ENCODE measurements at regions not wholly inside any gene's neighbourhood (a gene's known extent, or its start where the extent isn't known, plus 50 kb on each side); places are given as distances from the start of the nearest gene placed in this dataset.

DNA sequence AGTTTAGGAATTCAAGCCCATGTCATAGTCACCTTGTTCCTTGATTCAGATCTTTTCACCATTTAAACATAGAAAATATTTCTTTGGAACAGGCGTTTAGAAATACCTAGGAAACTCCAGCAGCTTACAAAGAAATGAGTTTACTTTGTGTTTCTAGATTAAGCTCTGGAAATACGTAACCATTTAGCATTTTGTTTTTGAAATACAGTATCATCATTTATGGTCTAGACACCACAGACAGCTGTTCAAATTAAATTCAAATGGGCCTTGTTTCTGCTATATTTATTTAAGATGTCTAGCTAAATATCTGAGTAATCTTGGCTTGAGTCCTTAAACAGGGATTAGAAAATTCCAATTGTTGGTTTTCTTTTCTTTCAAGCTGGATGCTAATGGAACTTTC, 228.5 kb downstream of the NDFIP2 start:
- Histone ChIP-seq H3F3A (replicated peaks; ENCODE audit: low read depth) (no peaks in the 10 kb centered on the region), H3K79me2 (replicated peaks; ENCODE audit: insufficient read depth) (no peaks in the 10 kb centered on the region), H3K4me2 (no peak overlapping the region), H2AFZ (no peak overlapping the region), H3K4me1 (ENCODE audit: insufficient read depth) (no peaks in the 10 kb centered on the region), H3K9me2 (ENCODE audit: insufficient read depth) (no peaks in the 10 kb centered on the region), H3K36me3 (ENCODE audit: insufficient read depth) (no peaks in the 10 kb centered on the region), H3K27ac (ENCODE audit: low read depth) (no peak overlapping the region), H3K4me3 (no peak overlapping the region), H4K20me1 (replicated peaks; ENCODE audit: insufficient read depth) (no peaks in the 10 kb centered on the region), H3K27me3 (ENCODE audit: insufficient read depth) (no peaks in the 10 kb centered on the region)
- no peak for DNase-seq (ENCODE audit: low spot score)
- Mint-ChIP-seq H3K4me1 (no peaks in the 10 kb centered on the region), H3K27ac (no peak overlapping the region), H3K9me3 (no peaks in the 10 kb centered on the region), H3K36me3 (ENCODE audit: low read depth) (no peaks in the 10 kb centered on the region), H3K27me3 (ENCODE audit: insufficient read depth, low read depth, poor library complexity) (no peaks in the 10 kb centered on the region), H3K4me3 (no peak overlapping the region)
- TF ChIP-seq EZH2phosphoT487 (IDR thresholded peaks at IDR 0.05; ENCODE audit: unreplicated experiment): no peak
- TF ChIP-seq ZNF114 (CRISPR knock-in tag; IDR thresholded peaks at IDR 0.05): no peak
- TF ChIP-seq, protein P1, sequence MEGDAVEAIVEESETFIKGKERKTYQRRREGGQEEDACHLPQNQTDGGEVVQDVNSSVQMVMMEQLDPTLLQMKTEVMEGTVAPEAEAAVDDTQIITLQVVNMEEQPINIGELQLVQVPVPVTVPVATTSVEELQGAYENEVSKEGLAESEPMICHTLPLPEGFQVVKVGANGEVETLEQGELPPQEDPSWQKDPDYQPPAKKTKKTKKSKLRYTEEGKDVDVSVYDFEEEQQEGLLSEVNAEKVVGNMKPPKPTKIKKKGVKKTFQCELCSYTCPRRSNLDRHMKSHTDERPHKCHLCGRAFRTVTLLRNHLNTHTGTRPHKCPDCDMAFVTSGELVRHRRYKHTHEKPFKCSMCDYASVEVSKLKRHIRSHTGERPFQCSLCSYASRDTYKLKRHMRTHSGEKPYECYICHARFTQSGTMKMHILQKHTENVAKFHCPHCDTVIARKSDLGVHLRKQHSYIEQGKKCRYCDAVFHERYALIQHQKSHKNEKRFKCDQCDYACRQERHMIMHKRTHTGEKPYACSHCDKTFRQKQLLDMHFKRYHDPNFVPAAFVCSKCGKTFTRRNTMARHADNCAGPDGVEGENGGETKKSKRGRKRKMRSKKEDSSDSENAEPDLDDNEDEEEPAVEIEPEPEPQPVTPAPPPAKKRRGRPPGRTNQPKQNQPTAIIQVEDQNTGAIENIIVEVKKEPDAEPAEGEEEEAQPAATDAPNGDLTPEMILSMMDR (conservative IDR thresholded peaks at IDR 0.05; ENCODE audit: low read depth in 2 of 2): no peak
- TF ChIP-seq, protein P2, sequence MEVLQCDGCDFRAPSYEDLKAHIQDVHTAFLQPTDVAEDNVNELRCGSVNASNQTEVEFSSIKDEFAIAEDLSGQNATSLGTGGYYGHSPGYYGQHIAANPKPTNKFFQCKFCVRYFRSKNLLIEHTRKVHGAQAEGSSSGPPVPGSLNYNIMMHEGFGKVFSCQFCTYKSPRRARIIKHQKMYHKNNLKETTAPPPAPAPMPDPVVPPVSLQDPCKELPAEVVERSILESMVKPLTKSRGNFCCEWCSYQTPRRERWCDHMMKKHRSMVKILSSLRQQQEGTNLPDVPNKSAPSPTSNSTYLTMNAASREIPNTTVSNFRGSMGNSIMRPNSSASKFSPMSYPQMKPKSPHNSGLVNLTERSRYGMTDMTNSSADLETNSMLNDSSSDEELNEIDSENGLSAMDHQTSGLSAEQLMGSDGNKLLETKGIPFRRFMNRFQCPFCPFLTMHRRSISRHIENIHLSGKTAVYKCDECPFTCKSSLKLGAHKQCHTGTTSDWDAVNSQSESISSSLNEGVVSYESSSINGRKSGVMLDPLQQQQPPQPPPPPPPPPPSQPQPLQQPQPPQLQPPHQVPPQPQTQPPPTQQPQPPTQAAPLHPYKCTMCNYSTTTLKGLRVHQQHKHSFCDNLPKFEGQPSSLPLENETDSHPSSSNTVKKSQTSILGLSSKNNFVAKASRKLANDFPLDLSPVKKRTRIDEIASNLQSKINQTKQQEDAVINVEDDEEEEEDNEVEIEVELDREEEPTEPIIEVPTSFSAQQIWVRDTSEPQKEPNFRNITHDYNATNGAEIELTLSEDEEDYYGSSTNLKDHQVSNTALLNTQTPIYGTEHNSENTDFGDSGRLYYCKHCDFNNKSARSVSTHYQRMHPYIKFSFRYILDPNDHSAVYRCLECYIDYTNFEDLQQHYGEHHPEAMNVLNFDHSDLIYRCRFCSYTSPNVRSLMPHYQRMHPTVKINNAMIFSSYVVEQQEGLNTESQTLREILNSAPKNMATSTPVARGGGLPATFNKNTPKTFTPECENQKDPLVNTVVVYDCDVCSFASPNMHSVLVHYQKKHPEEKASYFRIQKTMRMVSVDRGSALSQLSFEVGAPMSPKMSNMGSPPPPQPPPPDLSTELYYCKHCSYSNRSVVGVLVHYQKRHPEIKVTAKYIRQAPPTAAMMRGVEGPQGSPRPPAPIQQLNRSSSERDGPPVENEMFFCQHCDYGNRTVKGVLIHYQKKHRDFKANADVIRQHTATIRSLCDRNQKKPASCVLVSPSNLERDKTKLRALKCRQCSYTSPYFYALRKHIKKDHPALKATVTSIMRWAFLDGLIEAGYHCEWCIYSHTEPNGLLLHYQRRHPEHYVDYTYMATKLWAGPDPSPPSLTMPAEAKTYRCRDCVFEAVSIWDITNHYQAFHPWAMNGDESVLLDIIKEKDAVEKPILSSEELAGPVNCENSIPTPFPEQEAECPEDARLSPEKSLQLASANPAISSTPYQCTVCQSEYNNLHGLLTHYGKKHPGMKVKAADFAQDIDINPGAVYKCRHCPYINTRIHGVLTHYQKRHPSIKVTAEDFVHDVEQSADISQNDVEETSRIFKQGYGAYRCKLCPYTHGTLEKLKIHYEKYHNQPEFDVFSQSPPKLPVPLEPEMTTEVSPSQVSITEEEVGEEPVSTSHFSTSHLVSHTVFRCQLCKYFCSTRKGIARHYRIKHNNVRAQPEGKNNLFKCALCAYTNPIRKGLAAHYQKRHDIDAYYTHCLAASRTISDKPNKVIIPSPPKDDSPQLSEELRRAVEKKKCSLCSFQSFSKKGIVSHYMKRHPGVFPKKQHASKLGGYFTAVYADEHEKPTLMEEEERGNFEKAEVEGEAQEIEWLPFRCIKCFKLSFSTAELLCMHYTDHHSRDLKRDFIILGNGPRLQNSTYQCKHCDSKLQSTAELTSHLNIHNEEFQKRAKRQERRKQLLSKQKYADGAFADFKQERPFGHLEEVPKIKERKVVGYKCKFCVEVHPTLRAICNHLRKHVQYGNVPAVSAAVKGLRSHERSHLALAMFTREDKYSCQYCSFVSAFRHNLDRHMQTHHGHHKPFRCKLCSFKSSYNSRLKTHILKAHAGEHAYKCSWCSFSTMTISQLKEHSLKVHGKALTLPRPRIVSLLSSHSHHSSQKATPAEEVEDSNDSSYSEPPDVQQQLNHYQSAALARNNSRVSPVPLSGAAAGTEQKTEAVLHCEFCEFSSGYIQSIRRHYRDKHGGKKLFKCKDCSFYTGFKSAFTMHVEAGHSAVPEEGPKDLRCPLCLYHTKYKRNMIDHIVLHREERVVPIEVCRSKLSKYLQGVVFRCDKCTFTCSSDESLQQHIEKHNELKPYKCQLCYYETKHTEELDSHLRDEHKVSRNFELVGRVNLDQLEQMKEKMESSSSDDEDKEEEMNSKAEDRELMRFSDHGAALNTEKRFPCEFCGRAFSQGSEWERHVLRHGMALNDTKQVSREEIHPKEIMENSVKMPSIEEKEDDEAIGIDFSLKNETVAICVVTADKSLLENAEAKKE (CRISPR knock-in tag; IDR thresholded peaks at IDR 0.05): no peak
- TF ChIP-seq EZH2 (IDR thresholded peaks at IDR 0.05; ENCODE audit: low read depth, unreplicated experiment): no peak
- TF ChIP-seq CREB1 (CRISPR knock-in tag; IDR thresholded peaks at IDR 0.05; ENCODE audit: low read depth): no peak
- TF ChIP-seq ZNF331 (CRISPR knock-in tag; IDR thresholded peaks at IDR 0.05; ENCODE audit: low read depth): no peak
- TF ChIP-seq POLR2AphosphoS5 (IDR thresholded peaks at IDR 0.05; ENCODE audit: low read depth): no peak
- TF ChIP-seq NANOG (IDR thresholded peaks at IDR 0.05; ENCODE audit: borderline replicate concordance): no peak
- TF ChIP-seq, protein P3, sequence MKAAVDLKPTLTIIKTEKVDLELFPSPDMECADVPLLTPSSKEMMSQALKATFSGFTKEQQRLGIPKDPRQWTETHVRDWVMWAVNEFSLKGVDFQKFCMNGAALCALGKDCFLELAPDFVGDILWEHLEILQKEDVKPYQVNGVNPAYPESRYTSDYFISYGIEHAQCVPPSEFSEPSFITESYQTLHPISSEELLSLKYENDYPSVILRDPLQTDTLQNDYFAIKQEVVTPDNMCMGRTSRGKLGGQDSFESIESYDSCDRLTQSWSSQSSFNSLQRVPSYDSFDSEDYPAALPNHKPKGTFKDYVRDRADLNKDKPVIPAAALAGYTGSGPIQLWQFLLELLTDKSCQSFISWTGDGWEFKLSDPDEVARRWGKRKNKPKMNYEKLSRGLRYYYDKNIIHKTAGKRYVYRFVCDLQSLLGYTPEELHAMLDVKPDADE (IDR thresholded peaks at IDR 0.05): no peak
- TF ChIP-seq, protein P4, sequence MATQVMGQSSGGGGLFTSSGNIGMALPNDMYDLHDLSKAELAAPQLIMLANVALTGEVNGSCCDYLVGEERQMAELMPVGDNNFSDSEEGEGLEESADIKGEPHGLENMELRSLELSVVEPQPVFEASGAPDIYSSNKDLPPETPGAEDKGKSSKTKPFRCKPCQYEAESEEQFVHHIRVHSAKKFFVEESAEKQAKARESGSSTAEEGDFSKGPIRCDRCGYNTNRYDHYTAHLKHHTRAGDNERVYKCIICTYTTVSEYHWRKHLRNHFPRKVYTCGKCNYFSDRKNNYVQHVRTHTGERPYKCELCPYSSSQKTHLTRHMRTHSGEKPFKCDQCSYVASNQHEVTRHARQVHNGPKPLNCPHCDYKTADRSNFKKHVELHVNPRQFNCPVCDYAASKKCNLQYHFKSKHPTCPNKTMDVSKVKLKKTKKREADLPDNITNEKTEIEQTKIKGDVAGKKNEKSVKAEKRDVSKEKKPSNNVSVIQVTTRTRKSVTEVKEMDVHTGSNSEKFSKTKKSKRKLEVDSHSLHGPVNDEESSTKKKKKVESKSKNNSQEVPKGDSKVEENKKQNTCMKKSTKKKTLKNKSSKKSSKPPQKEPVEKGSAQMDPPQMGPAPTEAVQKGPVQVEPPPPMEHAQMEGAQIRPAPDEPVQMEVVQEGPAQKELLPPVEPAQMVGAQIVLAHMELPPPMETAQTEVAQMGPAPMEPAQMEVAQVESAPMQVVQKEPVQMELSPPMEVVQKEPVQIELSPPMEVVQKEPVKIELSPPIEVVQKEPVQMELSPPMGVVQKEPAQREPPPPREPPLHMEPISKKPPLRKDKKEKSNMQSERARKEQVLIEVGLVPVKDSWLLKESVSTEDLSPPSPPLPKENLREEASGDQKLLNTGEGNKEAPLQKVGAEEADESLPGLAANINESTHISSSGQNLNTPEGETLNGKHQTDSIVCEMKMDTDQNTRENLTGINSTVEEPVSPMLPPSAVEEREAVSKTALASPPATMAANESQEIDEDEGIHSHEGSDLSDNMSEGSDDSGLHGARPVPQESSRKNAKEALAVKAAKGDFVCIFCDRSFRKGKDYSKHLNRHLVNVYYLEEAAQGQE (IDR thresholded peaks at IDR 0.05; ENCODE audit: unreplicated experiment): no peak
- TF ChIP-seq STAT1 (IDR thresholded peaks at IDR 0.05; ENCODE audit: unreplicated experiment): no peak
- TF ChIP-seq JUNB (IDR thresholded peaks at IDR 0.05; ENCODE audit: unreplicated experiment): no peak
- no peak for ATAC-seq

Measured in GM23338 (cell line).